ENCODE measurements at regions not wholly inside any gene's neighbourhood (a gene's known extent, or its start where the extent isn't known, plus 50 kb on each side); places are given as distances from the start of the nearest gene placed in this dataset.

- Histone ChIP-seq H3K4me1 (ENCODE audit: control insufficient read depth, low read depth, low read length) (no peaks in the 10 kb centered on the region), H3K79me2 (ENCODE audit: control insufficient read depth, insufficient read depth, low read length) (no peaks in the 10 kb centered on the region), H3K4me2 (ENCODE audit: low read length) (no peak overlapping the region), H4K5ac (ENCODE audit: low read length) (no peak overlapping the region), H4K8ac (ENCODE audit: low read depth, low read length) (no peak overlapping the region), H2BK15ac (replicated peaks; ENCODE audit: low read depth) (no peak overlapping the region), H3K4ac (ENCODE audit: low read depth, low read length) (no peak overlapping the region), H3K18ac (ENCODE audit: low read length) (no peak overlapping the region), H3K4me3 (ENCODE audit: low read length) (no peak overlapping the region), H3K9ac (ENCODE audit: low read length) (no peak overlapping the region), H2BK5ac (ENCODE audit: low read length) (no peak overlapping the region), H3K27ac (ENCODE audit: low read depth, low read length) (no peak overlapping the region), H2AK5ac (ENCODE audit: low read length) (no peak overlapping the region), H3K27me3 (ENCODE audit: insufficient read depth, low read length, poor library complexity) (no peaks in the 10 kb centered on the region), H3K23ac (ENCODE audit: low read length) (no peak overlapping the region), H2BK120ac (ENCODE audit: low read depth, low read length) (no peak overlapping the region), H3K36me3 (ENCODE audit: control insufficient read depth, insufficient read depth, low read length) (no peaks in the 10 kb centered on the region), H3K56ac (ENCODE audit: low read length) (no peak overlapping the region), H3K79me1 (ENCODE audit: low read length) (no peaks in the 10 kb centered on the region)
- no peak for DNase-seq
- WGBS (ENCODE audit: extremely low coverage, insufficient coverage, low lambda C conversion rate), result no CpG with 5 or more reads among the region's 4 CpGs
Observed at GRCh38 chr3:14057701-14058100, 67.0 kb downstream of the CHCHD4 start.

DNA sequence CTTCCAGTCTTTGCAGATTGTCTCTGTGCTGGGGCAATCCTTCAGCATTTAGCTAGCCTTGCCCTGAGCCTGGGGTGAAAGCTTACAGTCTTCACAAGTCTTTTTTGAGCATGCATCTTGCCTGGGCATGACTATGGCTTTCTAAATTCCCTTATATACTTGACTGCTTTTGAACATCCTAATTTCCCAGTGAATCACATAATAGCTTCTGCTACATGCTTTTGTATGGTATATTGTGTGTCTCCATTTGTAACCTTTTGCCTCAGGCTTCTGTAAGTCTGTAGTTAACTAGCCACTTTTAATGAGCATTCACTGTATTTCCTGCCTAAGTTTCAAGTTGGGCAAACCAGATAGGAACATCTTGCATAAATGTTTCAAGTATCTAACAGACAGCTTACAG lies 76.8 kb downstream of the CHCHD4 start:
- no peaks in the 10 kb centered on the region for H3K36me3 ChIP-seq (ENCODE audit: control insufficient read depth, insufficient read depth, low read length)
- H3K56ac ChIP-seq (ENCODE audit: low read length), result no peak overlapping the region
- no peak overlapping the region for H3K27ac ChIP-seq (ENCODE audit: low read depth, low read length)
- H2AK5ac ChIP-seq (ENCODE audit: low read length), result no peak overlapping the region
- no peak overlapping the region for H3K18ac ChIP-seq (ENCODE audit: low read length)
- H3K4ac ChIP-seq (ENCODE audit: low read depth, low read length), result no peak overlapping the region
- no peaks in the 10 kb centered on the region for H3K79me2 ChIP-seq (ENCODE audit: control insufficient read depth, insufficient read depth, low read length)
- H4K5ac ChIP-seq (ENCODE audit: low read length), result no peak overlapping the region
- H2BK5ac ChIP-seq (ENCODE audit: low read length), result no peak overlapping the region
- H3K4me3 ChIP-seq (ENCODE audit: low read length), result no peak overlapping the region
- DNase-seq, result no peak
- H2BK120ac ChIP-seq (ENCODE audit: low read depth, low read length), result no peak overlapping the region
- H4K8ac ChIP-seq (ENCODE audit: low read depth, low read length), result no peak overlapping the region
- H3K4me1 ChIP-seq (ENCODE audit: control insufficient read depth, low read depth, low read length), result no peaks in the 10 kb centered on the region
- H3K23ac ChIP-seq (ENCODE audit: low read length), result no peak overlapping the region
- H2BK15ac ChIP-seq (replicated peaks; ENCODE audit: low read depth), result no peak overlapping the region
- no peak overlapping the region for H3K4me2 ChIP-seq (ENCODE audit: low read length)
- no peaks in the 10 kb centered on the region for H3K27me3 ChIP-seq (ENCODE audit: insufficient read depth, low read length, poor library complexity)
- H3K9ac ChIP-seq (ENCODE audit: low read length), result no peak overlapping the region
- H3K79me1 ChIP-seq (ENCODE audit: low read length), result no peaks in the 10 kb centered on the region

DNA sequence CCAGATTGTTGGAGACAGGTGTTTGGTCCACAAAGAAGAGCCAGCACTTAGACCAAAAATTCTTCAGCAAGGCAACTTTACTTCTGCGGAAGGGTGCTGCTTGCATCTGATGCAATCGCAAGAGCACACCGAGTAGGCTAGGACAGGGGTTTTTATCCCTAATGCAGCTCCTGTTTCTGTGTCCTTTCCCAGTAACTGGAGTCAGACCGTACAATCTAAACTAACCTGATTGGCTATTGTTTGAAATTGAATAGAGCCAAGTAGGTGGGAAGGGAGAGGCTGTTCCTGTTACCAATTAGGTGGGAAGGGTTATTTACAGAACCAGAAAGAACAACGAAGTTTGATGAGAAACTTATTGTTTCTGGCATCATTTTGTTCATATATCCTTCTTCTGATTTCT lies 77.6 kb downstream of the CHCHD4 start:
- Histone ChIP-seq H3K23ac (ENCODE audit: low read length) (no peak overlapping the region), H2AK5ac (ENCODE audit: low read length) (no peak overlapping the region), H3K36me3 (ENCODE audit: control insufficient read depth, insufficient read depth, low read length) (no peaks in the 10 kb centered on the region), H4K8ac (ENCODE audit: low read depth, low read length) (no peak overlapping the region), H3K4me3 (ENCODE audit: low read length) (no peak overlapping the region), H3K79me2 (ENCODE audit: control insufficient read depth, insufficient read depth, low read length) (no peaks in the 10 kb centered on the region), H3K27ac (ENCODE audit: low read depth, low read length) (no peak overlapping the region), H3K79me1 (ENCODE audit: low read length) (no peaks in the 10 kb centered on the region), H2BK15ac (replicated peaks; ENCODE audit: low read depth) (no peak overlapping the region), H3K18ac (ENCODE audit: low read length) (no peak overlapping the region), H3K9ac (ENCODE audit: low read length) (no peak overlapping the region), H2BK120ac (ENCODE audit: low read depth, low read length) (no peak overlapping the region), H3K4me1 (ENCODE audit: control insufficient read depth, low read depth, low read length) (no peaks in the 10 kb centered on the region), H4K5ac (ENCODE audit: low read length) (no peak overlapping the region), H3K4me2 (ENCODE audit: low read length) (no peak overlapping the region), H3K27me3 (ENCODE audit: insufficient read depth, low read length, poor library complexity) (no peaks in the 10 kb centered on the region), H3K56ac (ENCODE audit: low read length) (no peak overlapping the region), H2BK5ac (ENCODE audit: low read length) (no peak overlapping the region), H3K4ac (ENCODE audit: low read depth, low read length) (no peak overlapping the region)
- no peak for DNase-seq
- WGBS (ENCODE audit: extremely low coverage, insufficient coverage, low lambda C conversion rate), result no CpG with 5 or more reads among the region's 5 CpGs

- H3K18ac ChIP-seq (ENCODE audit: low read length), result no peak overlapping the region
- H3K79me1 ChIP-seq (ENCODE audit: low read length), result no peaks in the 10 kb centered on the region
- H3K9ac ChIP-seq (ENCODE audit: low read length), result no peak overlapping the region
- H2BK15ac ChIP-seq (replicated peaks; ENCODE audit: low read depth), result no peak overlapping the region
- H3K79me2 ChIP-seq (ENCODE audit: control insufficient read depth, insufficient read depth, low read length), result no peaks in the 10 kb centered on the region
- H3K36me3 ChIP-seq (ENCODE audit: control insufficient read depth, insufficient read depth, low read length), result no peaks in the 10 kb centered on the region
- H2BK5ac ChIP-seq (ENCODE audit: low read length), result no peak overlapping the region
- no CpG with 5 or more reads among the region's 3 CpGs for WGBS (ENCODE audit: extremely low coverage, insufficient coverage, low lambda C conversion rate)
- no peak overlapping the region for H2AK5ac ChIP-seq (ENCODE audit: low read length)
- no peak overlapping the region for H3K23ac ChIP-seq (ENCODE audit: low read length)
- H3K4me3 ChIP-seq (ENCODE audit: low read length), result no peak overlapping the region
- no peak overlapping the region for H2BK120ac ChIP-seq (ENCODE audit: low read depth, low read length)
- H3K56ac ChIP-seq (ENCODE audit: low read length), result no peak overlapping the region
- no peaks in the 10 kb centered on the region for H3K4me1 ChIP-seq (ENCODE audit: control insufficient read depth, low read depth, low read length)
- no peak overlapping the region for H3K27ac ChIP-seq (ENCODE audit: low read depth, low read length)
- H3K4ac ChIP-seq (ENCODE audit: low read depth, low read length), result no peak overlapping the region
- no peak overlapping the region for H4K8ac ChIP-seq (ENCODE audit: low read depth, low read length)
- H4K5ac ChIP-seq (ENCODE audit: low read length), result no peak overlapping the region
- no peaks in the 10 kb centered on the region for H3K27me3 ChIP-seq (ENCODE audit: insufficient read depth, low read length, poor library complexity)
- no peak overlapping the region for H3K4me2 ChIP-seq (ENCODE audit: low read length)
- no peak for DNase-seq
Observed at GRCh38 chr3:14042680-14043079, 82.0 kb downstream of the CHCHD4 start.

DNA sequence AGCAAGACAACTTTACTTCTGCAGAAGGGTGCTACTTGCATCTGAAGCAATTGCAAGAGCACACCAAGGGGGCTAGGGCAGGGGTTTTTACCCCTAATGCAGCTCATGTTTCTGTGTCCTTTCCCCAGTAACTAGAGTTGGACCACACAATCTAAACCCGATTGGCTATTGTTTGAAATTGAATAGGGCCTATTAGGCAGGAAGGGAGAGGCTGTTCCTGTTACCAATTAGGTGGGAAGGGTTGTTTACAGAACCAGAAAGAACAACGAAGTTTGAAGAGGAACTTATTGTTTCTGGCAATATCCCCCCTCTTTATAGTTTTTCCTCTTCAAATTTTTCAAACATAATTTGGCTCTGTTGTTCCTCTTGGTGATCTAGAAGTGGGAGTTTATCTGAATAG lies 85.5 kb downstream of the CHCHD4 start:
- Histone ChIP-seq H3K56ac (ENCODE audit: low read length) (no peak overlapping the region), H3K23ac (ENCODE audit: low read length) (no peak overlapping the region), H3K4ac (ENCODE audit: low read depth, low read length) (no peak overlapping the region), H4K8ac (ENCODE audit: low read depth, low read length) (no peak overlapping the region), H3K18ac (ENCODE audit: low read length) (no peak overlapping the region), H3K36me3 (ENCODE audit: control insufficient read depth, insufficient read depth, low read length) (no peaks in the 10 kb centered on the region), H3K79me2 (ENCODE audit: control insufficient read depth, insufficient read depth, low read length) (no peaks in the 10 kb centered on the region), H3K4me3 (ENCODE audit: low read length) (no peak overlapping the region), H2BK15ac (replicated peaks; ENCODE audit: low read depth) (no peak overlapping the region), H3K27ac (ENCODE audit: low read depth, low read length) (no peak overlapping the region), H3K4me2 (ENCODE audit: low read length) (no peak overlapping the region), H2BK120ac (ENCODE audit: low read depth, low read length) (no peak overlapping the region), H2BK5ac (ENCODE audit: low read length) (no peak overlapping the region), H3K79me1 (ENCODE audit: low read length) (no peaks in the 10 kb centered on the region), H2AK5ac (ENCODE audit: low read length) (no peak overlapping the region), H4K5ac (ENCODE audit: low read length) (no peak overlapping the region), H3K27me3 (ENCODE audit: insufficient read depth, low read length, poor library complexity) (no peaks in the 10 kb centered on the region), H3K4me1 (ENCODE audit: control insufficient read depth, low read depth, low read length) (no peaks in the 10 kb centered on the region), H3K9ac (ENCODE audit: low read length) (no peak overlapping the region)
- DNase-seq, result no peak
- no CpG with 5 or more reads among the region's 2 CpGs for WGBS (ENCODE audit: extremely low coverage, insufficient coverage, low lambda C conversion rate)

DNA sequence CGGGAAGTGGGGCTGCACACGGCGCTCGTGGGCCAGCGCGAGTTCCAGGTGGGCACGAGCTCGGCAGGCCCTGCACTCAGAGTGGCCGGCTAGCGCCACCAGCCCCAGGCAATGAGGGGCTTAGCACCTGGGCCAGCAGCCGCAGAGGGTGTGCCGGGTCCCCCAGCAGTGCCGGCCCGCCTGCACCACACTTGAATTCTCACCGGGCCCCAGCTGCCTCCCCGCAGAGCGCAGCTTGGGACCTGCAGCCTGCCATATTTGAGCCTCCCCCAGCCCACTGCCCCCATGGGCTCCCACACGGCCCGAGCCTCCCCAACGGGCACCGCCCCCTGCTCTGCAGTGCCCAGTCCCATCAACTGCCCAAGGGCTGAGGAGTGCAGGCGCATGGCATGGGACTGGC lies 87.5 kb downstream of the CHCHD4 start:
- H3K27me3 ChIP-seq (ENCODE audit: insufficient read depth, low read length, poor library complexity), result no peaks in the 10 kb centered on the region
- H3K79me1 ChIP-seq (ENCODE audit: low read length), result no peaks in the 10 kb centered on the region
- no peak overlapping the region for H3K4ac ChIP-seq (ENCODE audit: low read depth, low read length)
- no peak overlapping the region for H3K56ac ChIP-seq (ENCODE audit: low read length)
- H3K4me2 ChIP-seq (ENCODE audit: low read length), result no peak overlapping the region
- H3K9ac ChIP-seq (ENCODE audit: low read length), result no peak overlapping the region
- no peak overlapping the region for H2BK5ac ChIP-seq (ENCODE audit: low read length)
- H4K5ac ChIP-seq (ENCODE audit: low read length), result no peak overlapping the region
- no peaks in the 10 kb centered on the region for H3K79me2 ChIP-seq (ENCODE audit: control insufficient read depth, insufficient read depth, low read length)
- H3K23ac ChIP-seq (ENCODE audit: low read length), result no peak overlapping the region
- no peak overlapping the region for H4K8ac ChIP-seq (ENCODE audit: low read depth, low read length)
- no peak overlapping the region for H3K27ac ChIP-seq (ENCODE audit: low read depth, low read length)
- no peaks in the 10 kb centered on the region for H3K4me1 ChIP-seq (ENCODE audit: control insufficient read depth, low read depth, low read length)
- no peak overlapping the region for H3K4me3 ChIP-seq (ENCODE audit: low read length)
- no CpG with 5 or more reads among the region's 22 CpGs for WGBS (ENCODE audit: extremely low coverage, insufficient coverage, low lambda C conversion rate)
- H2BK120ac ChIP-seq (ENCODE audit: low read depth, low read length), result no peak overlapping the region
- no peak overlapping the region for H2AK5ac ChIP-seq (ENCODE audit: low read length)
- H3K36me3 ChIP-seq (ENCODE audit: control insufficient read depth, insufficient read depth, low read length), result no peaks in the 10 kb centered on the region
- H3K18ac ChIP-seq (ENCODE audit: low read length), result no peak overlapping the region
- DNase-seq, result no peak
- no peak overlapping the region for H2BK15ac ChIP-seq (replicated peaks; ENCODE audit: low read depth)

All from mesendoderm (in vitro differentiated cells).